Neural progenitor cell (in vitro differentiated cells): ENCODE measurements at regions not wholly inside any gene's neighbourhood (a gene's known extent, or its start where the extent isn't known, plus 50 kb on each side); places are given as distances from the start of the nearest gene placed in this dataset.

Experiments used
- DNase-seq: peaks from one replicate; pipeline ENCODE4 v3.0.0-alpha.2; 2016; ENCODE audit warnings: low spot score
- H2AFZ ChIP-seq: fragments of 200-600 bp; sonication (generic); replicated peaks from 2 replicates; pipeline ENCODE4 v1.6.1; 2016; ENCODE audit warnings: antibody characterized with exemption
- H3F3A ChIP-seq: fragments of 200-600 bp; sonication (generic); 2 replicates; pipeline ENCODE4 v1.6.1; 2016; ENCODE audit warnings: antibody characterized with exemption, low read depth
- H3K27ac ChIP-seq: fragments of 200-600 bp; sonication (generic); 2 replicates; pipeline ENCODE4 v1.5.1; 2016; ENCODE audit warnings: mild to moderate bottlenecking
- H3K27me3 ChIP-seq: fragments of 200-600 bp; sonication (generic); 2 replicates; pipeline ENCODE4 v1.6.1; 2016; ENCODE audit warnings: mild to moderate bottlenecking, moderate library complexity
- H3K36me3 ChIP-seq: fragments of 200-600 bp; sonication (generic); 2 replicates; pipeline ENCODE4 v1.5.1; 2016
- H3K4me1 ChIP-seq: fragments of 200-600 bp; sonication (generic); 2 replicates; pipeline ENCODE4 v1.6.1; 2016; ENCODE audit warnings: mixed run types
- H3K4me2 ChIP-seq: fragments of 200-600 bp; sonication (generic); 2 replicates; pipeline ENCODE4 v1.6.1; 2016
- H3K4me3 ChIP-seq: fragments of 200-600 bp; sonication (generic); 2 replicates; pipeline ENCODE4 v1.5.1; 2016
- H3K79me2 ChIP-seq: fragments of 200-600 bp; sonication (generic); 2 replicates; pipeline ENCODE4 v1.6.1; 2016; ENCODE audit warnings: low read depth
- H3K9ac ChIP-seq: fragments of 200-600 bp; sonication (generic); 2 replicates; pipeline ENCODE4 v1.6.1; 2016
- H3K9me3 ChIP-seq: fragments of 200-600 bp; sonication (generic); 2 replicates; pipeline ENCODE4 v1.5.1; 2016; ENCODE audit warnings: low read depth
- H4K20me1 ChIP-seq: fragments of 200-600 bp; sonication (generic); 2 replicates; pipeline ENCODE4 v1.6.1; 2016; ENCODE audit warnings: low read depth
- H3K27ac Mint-ChIP-seq: 3 replicates; pipeline ENCODE4 v1.8.0; 2021; ENCODE audit warnings: mixed read lengths
- H3K27me3 Mint-ChIP-seq: 2 replicates; pipeline ENCODE4 v1.8.0; 2022; ENCODE audit warnings: low read depth, mild to moderate bottlenecking, inconsistent platforms, moderate library complexity, mixed read lengths; ENCODE audit not compliant: insufficient read depth
- H3K36me3 Mint-ChIP-seq: 3 replicates; pipeline ENCODE4 v1.8.0; 2021; ENCODE audit warnings: mixed read lengths
- H3K4me1 Mint-ChIP-seq: 3 replicates; pipeline ENCODE4 v1.8.0; 2021; ENCODE audit warnings: mixed read lengths
- H3K4me3 Mint-ChIP-seq: 3 replicates; pipeline ENCODE4 v1.8.0; 2021; ENCODE audit warnings: mild to moderate bottlenecking, moderate library complexity, mixed read lengths
- H3K9me3 Mint-ChIP-seq: 3 replicates; pipeline ENCODE4 v1.8.0; 2020; ENCODE audit warnings: mixed read lengths
- CTCF ChIP-seq: fragments of 200-600 bp; sonication (generic); IDR thresholded peaks from 2 replicates; pipeline ENCODE4 v1.5.1; 2017; ENCODE audit warnings: antibody characterized with exemption, mild to moderate bottlenecking
- EZH2 ChIP-seq: fragments of 200-600 bp; sonication (generic); IDR thresholded peaks from 2 replicates; pipeline ENCODE4 v1.6.1; 2017; ENCODE audit warnings: antibody characterized with exemption, mild to moderate bottlenecking, moderate library complexity
- EZH2phosphoT487 ChIP-seq: fragments of 200-600 bp; sonication (generic); IDR thresholded peaks from 2 replicates; pipeline ENCODE4 v1.6.1; 2017; ENCODE audit warnings: antibody characterized with exemption

- Histone ChIP-seq H3K27ac (no peak overlapping the region), H3K9ac (no peak overlapping the region), H2AFZ (no peak overlapping the region), H3K36me3 (no peaks in the 10 kb centered on the region), H3K27me3 (no peaks in the 10 kb centered on the region), H3K4me1 (no peaks in the 10 kb centered on the region), H3F3A (no peaks in the 10 kb centered on the region), H3K4me2 (no peak overlapping the region), H4K20me1 (no peaks in the 10 kb centered on the region), H3K79me2 (no peaks in the 10 kb centered on the region), H3K4me3 (no peak overlapping the region), H3K9me3 (no peaks in the 10 kb centered on the region)
- Mint-ChIP-seq H3K4me3 (no peak overlapping the region), H3K27ac (no peak overlapping the region), H3K36me3 (no peaks in the 10 kb centered on the region), H3K4me1 (no peaks in the 10 kb centered on the region), H3K9me3 (no peaks in the 10 kb centered on the region), H3K27me3 (no peaks in the 10 kb centered on the region)
- no peak for DNase-seq
- TF ChIP-seq EZH2: no peak
- TF ChIP-seq CTCF: no peak
- TF ChIP-seq EZH2phosphoT487: no peak
Measured at GRCh38 chr13:107625648-107626047, 589.7 kb downstream of the LIG4 start.

GRCh38 chr13:107617527-107617926 is 597.8 kb downstream of the LIG4 start:
- no peak for TF ChIP-seq CTCF
- no peak for TF ChIP-seq EZH2phosphoT487
- TF ChIP-seq EZH2: no peak
- no peaks in the 10 kb centered on the region for H4K20me1 ChIP-seq
- Mint-ChIP-seq H3K27ac (no peak overlapping the region), H3K27me3 (no peaks in the 10 kb centered on the region), H3K4me1 (no peaks in the 10 kb centered on the region), H3K9me3 (no peaks in the 10 kb centered on the region), H3K4me3 (no peak overlapping the region), H3K36me3 (no peaks in the 10 kb centered on the region)
- H3K9me3 ChIP-seq: no peaks in the 10 kb centered on the region
- no peak overlapping the region for H3K4me3 ChIP-seq
- H2AFZ ChIP-seq: no peak overlapping the region
- peaks cover 8% of the 10 kb centered on the region for H3K4me1 ChIP-seq
- no peak overlapping the region for H3K27ac ChIP-seq
- no peaks in the 10 kb centered on the region for H3K27me3 ChIP-seq
- DNase-seq: no peak
- no peaks in the 10 kb centered on the region for H3K36me3 ChIP-seq
- H3K9ac ChIP-seq: no peak overlapping the region
- no peak overlapping the region for H3K4me2 ChIP-seq
- no peaks in the 10 kb centered on the region for H3K79me2 ChIP-seq
- no peaks in the 10 kb centered on the region for H3F3A ChIP-seq

DNA sequence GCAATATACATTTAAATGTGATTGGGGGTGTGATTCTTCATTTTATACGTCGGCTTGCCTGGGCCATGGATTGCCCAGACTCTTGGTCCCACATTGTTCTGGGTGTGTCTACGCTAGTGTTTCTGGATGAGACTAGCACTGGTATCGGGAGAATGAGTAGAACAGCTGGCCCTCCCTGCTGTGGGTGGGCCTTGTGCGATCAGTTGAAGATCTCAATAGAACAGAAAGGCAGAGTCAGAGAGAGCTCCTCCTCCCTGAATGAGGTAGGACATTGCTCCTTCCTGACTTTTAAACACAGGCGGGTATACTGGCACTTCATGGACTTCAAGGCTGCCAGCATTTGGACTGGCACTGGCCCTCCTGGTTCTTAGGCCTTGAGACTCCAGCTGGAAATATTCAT is 603.0 kb downstream of the LIG4 start:
- TF ChIP-seq CTCF (no peak), EZH2phosphoT487 (no peak), EZH2 (no peak)
- Histone ChIP-seq H3K4me1 (peaks cover under 1% of the 10 kb centered on the region), H3K4me3 (no peak overlapping the region), H3K4me2 (no peak overlapping the region), H3K9ac (no peak overlapping the region), H3K27ac (no peak overlapping the region), H3K27me3 (no peaks in the 10 kb centered on the region), H3F3A (no peaks in the 10 kb centered on the region), H3K79me2 (no peaks in the 10 kb centered on the region), H3K9me3 (no peaks in the 10 kb centered on the region), H4K20me1 (no peaks in the 10 kb centered on the region), H2AFZ (no peak overlapping the region), H3K36me3 (no peaks in the 10 kb centered on the region)
- no peak overlapping the region for H3K4me3 Mint-ChIP-seq
- no peak overlapping the region for H3K27ac Mint-ChIP-seq
- no peaks in the 10 kb centered on the region for H3K4me1 Mint-ChIP-seq
- H3K9me3 Mint-ChIP-seq: no peaks in the 10 kb centered on the region
- no peaks in the 10 kb centered on the region for H3K27me3 Mint-ChIP-seq
- H3K36me3 Mint-ChIP-seq: no peaks in the 10 kb centered on the region
- no peak for DNase-seq

GRCh38 chr13:107608736-107609135 is 606.6 kb downstream of the LIG4 start:
- Histone ChIP-seq H3K4me3 (no peak overlapping the region), H3K27me3 (no peaks in the 10 kb centered on the region), H3K27ac (no peak overlapping the region), H3K9me3 (no peaks in the 10 kb centered on the region), H3K4me1 (no peaks in the 10 kb centered on the region), H4K20me1 (no peaks in the 10 kb centered on the region), H3K79me2 (no peaks in the 10 kb centered on the region), H2AFZ (no peak overlapping the region), H3K9ac (no peak overlapping the region), H3K36me3 (no peaks in the 10 kb centered on the region), H3F3A (no peaks in the 10 kb centered on the region), H3K4me2 (no peak overlapping the region)
- H3K27me3 Mint-ChIP-seq: no peaks in the 10 kb centered on the region
- H3K27ac Mint-ChIP-seq: no peak overlapping the region
- no peak overlapping the region for H3K4me3 Mint-ChIP-seq
- H3K4me1 Mint-ChIP-seq: no peaks in the 10 kb centered on the region
- H3K36me3 Mint-ChIP-seq: no peaks in the 10 kb centered on the region
- TF ChIP-seq EZH2 (no peak), CTCF (no peak)
- DNase-seq: no peak
- no peaks in the 10 kb centered on the region for H3K9me3 Mint-ChIP-seq
